ENCODE measurements at regions not wholly inside any gene's neighbourhood (a gene's known extent, or its start where the extent isn't known, plus 50 kb on each side); places are given as distances from the start of the nearest gene placed in this dataset.

- no peak for DNase-seq (ENCODE audit: low read depth in 4 of 4, low spot score in 3 of 4)
These were observed 131.1 kb upstream of the NCAM1 start for GRCh38 chr11:112829971-112830654.

- DNase-seq (ENCODE audit: low read depth in 4 of 4, low spot score in 3 of 4): no peak
These were observed 130.2 kb upstream of the NCAM1 start for GRCh38 chr11:112831041-112831440.

- DNase-seq (ENCODE audit: low read depth in 4 of 4, low spot score in 3 of 4): no peak
These were observed 129.1 kb upstream of the NCAM1 start for GRCh38 chr11:112831969-112832766.

GRCh38 chr11:112834277-112834755, 126.9 kb upstream of the NCAM1 start:
- no peak for DNase-seq (ENCODE audit: low read depth in 4 of 4, low spot score in 3 of 4)

- no peak for DNase-seq (ENCODE audit: low read depth in 4 of 4, low spot score in 3 of 4)
These were observed 125.5 kb upstream of the NCAM1 start for GRCh38 chr11:112835591-112836255.

GRCh38 chr11:112836256-112836602, 125.0 kb upstream of the NCAM1 start:
- DNase-seq (ENCODE audit: low read depth in 4 of 4, low spot score in 3 of 4): no peak

GRCh38 chr11:112837162-112837826, 123.9 kb upstream of the NCAM1 start:
- DNase-seq (ENCODE audit: low read depth in 4 of 4, low spot score in 3 of 4): no peak

GRCh38 chr11:112839051-112839450, 122.2 kb upstream of the NCAM1 start:
- DNase-seq (ENCODE audit: low read depth in 4 of 4, low spot score in 3 of 4): no peak

GRCh38 chr11:112841729-112842128, 119.5 kb upstream of the NCAM1 start:
- DNase-seq (ENCODE audit: low read depth in 4 of 4, low spot score in 3 of 4): no peak

- DNase-seq (ENCODE audit: low read depth in 4 of 4, low spot score in 3 of 4): no peak
These were observed 119.1 kb upstream of the NCAM1 start for GRCh38 chr11:112842151-112842550.

GRCh38 chr11:112844517-112844916, 116.7 kb upstream of the NCAM1 start:
- no peak for DNase-seq (ENCODE audit: low read depth in 4 of 4, low spot score in 3 of 4)

GRCh38 chr11:112847568-112847967, 113.7 kb upstream of the NCAM1 start:
- no peak for DNase-seq (ENCODE audit: low read depth in 4 of 4, low spot score in 3 of 4)

GRCh38 chr11:112852143-112852866, 108.9 kb upstream of the NCAM1 start:
- no peak for DNase-seq (ENCODE audit: low read depth in 4 of 4, low spot score in 3 of 4)

- no peak for DNase-seq (ENCODE audit: low read depth in 4 of 4, low spot score in 3 of 4)
These were observed 105.1 kb upstream of the NCAM1 start for GRCh38 chr11:112856133-112856532.

- no peak for DNase-seq (ENCODE audit: low read depth in 4 of 4, low spot score in 3 of 4)
These were observed 104.6 kb upstream of the NCAM1 start for GRCh38 chr11:112856591-112856990.

- DNase-seq (ENCODE audit: low read depth in 4 of 4, low spot score in 3 of 4): no peak
These were observed 102.8 kb upstream of the NCAM1 start for GRCh38 chr11:112858289-112859023.

- DNase-seq (ENCODE audit: low read depth in 4 of 4, low spot score in 3 of 4): no peak
These were observed 101.4 kb upstream of the NCAM1 start for GRCh38 chr11:112859787-112860186.

GRCh38 chr11:112861356-112861755, 99.9 kb upstream of the NCAM1 start:
- no peak for DNase-seq (ENCODE audit: low read depth in 4 of 4, low spot score in 3 of 4)

- no peak for DNase-seq (ENCODE audit: low read depth in 4 of 4, low spot score in 3 of 4)
These were observed 97.9 kb upstream of the NCAM1 start for GRCh38 chr11:112863305-112863704.

- DNase-seq (ENCODE audit: low read depth in 4 of 4, low spot score in 3 of 4): no peak
These were observed 96.5 kb upstream of the NCAM1 start for GRCh38 chr11:112864672-112865071.
